CD8-positive, alpha-beta memory T cell (primary cell): ENCODE measurements at regions not wholly inside any gene's neighbourhood (a gene's known extent, or its start where the extent isn't known, plus 50 kb on each side); places are given as distances from the start of the nearest gene placed in this dataset.

Experiments
- CTCF ChIA-PET: fragments of 350-600 bp; sonication (Branson Sonifier 250); formaldehyde crosslinking; loops from one replicate; lab custom pipeline; 2021; ENCODE audit warnings: antibody characterized with exemption; lab: Charles Lee
- POLR2A ChIA-PET: fragments of 350-600 bp; sonication (Branson Sonifier 250); formaldehyde crosslinking; loops from one replicate; lab custom pipeline; 2021; ENCODE audit warnings: antibody characterized with exemption; lab: Charles Lee
- DNase-seq, 5 donors: peaks; one replicate each; pipeline versions ENCODE4 v3.0.0 to v3.0.0-alpha.2; 2020 to 2022; ENCODE audit warnings: mixed read lengths in 1 of 5
- H3K27ac ChIP-seq: one replicate; pipeline ENCODE4 v1.7.0; 2013; ENCODE audit warnings: low read depth, mild to moderate bottlenecking, low read length, moderate library complexity
- H3K27me3 ChIP-seq: 2 replicates; pipeline ENCODE4 v1.7.0; 2013; ENCODE audit warnings: low read length, mild to moderate bottlenecking; ENCODE audit not compliant: insufficient read depth, poor library complexity, severe bottlenecking
- H3K36me3 ChIP-seq: 2 replicates; pipeline ENCODE4 v1.7.0; 2013; ENCODE audit warnings: mild to moderate bottlenecking, low read length, moderate library complexity; ENCODE audit not compliant: insufficient read depth
- H3K4me1 ChIP-seq: 2 replicates; pipeline ENCODE4 v1.7.0; 2013; ENCODE audit warnings: mild to moderate bottlenecking, low read length, moderate library complexity; ENCODE audit not compliant: insufficient read depth
- H3K4me3 ChIP-seq: 2 replicates; pipeline ENCODE4 v1.7.0; 2013; ENCODE audit warnings: mild to moderate bottlenecking, low read length
- H3K9me3 ChIP-seq: 2 replicates; pipeline ENCODE4 v1.7.0; 2013; ENCODE audit warnings: mild to moderate bottlenecking, low read length
- H3K27ac Mint-ChIP-seq, 8 donors: one replicate each; pipeline ENCODE4 v1.8.0; 2020 to 2021; ENCODE audit warnings: mixed read lengths in 8 of 8, mild to moderate bottlenecking in 6 of 8, inconsistent platforms in 3 of 8, moderate library complexity in 3 of 8
- H3K27me3 Mint-ChIP-seq, 2 donors: one replicate each; pipeline ENCODE4 v1.8.0; 2020 to 2021; ENCODE audit warnings: mixed read lengths in 2 of 2, mild to moderate bottlenecking in 1 of 2, moderate library complexity in 1 of 2
- H3K36me3 Mint-ChIP-seq, 3 donors: one replicate each; pipeline ENCODE4 v1.8.0; 2020 to 2021; ENCODE audit warnings: mixed read lengths in 3 of 3, inconsistent platforms in 1 of 3, mild to moderate bottlenecking in 1 of 3
- H3K4me1 Mint-ChIP-seq, 3 donors: one replicate each; pipeline ENCODE4 v1.8.0; 2020 to 2021; ENCODE audit warnings: mixed read lengths in 3 of 3, inconsistent platforms in 1 of 3, mild to moderate bottlenecking in 1 of 3
- H3K4me3 Mint-ChIP-seq, 7 donors: one replicate each; pipeline ENCODE4 v1.8.0; 2020 to 2021; ENCODE audit warnings: mixed read lengths in 7 of 7, mild to moderate bottlenecking in 6 of 7, moderate library complexity in 4 of 7, inconsistent platforms in 2 of 7
- H3K9me3 Mint-ChIP-seq, 5 donors: one replicate each; pipeline ENCODE4 v1.8.0; 2020 to 2022; ENCODE audit warnings: mixed read lengths in 5 of 5, mild to moderate bottlenecking in 3 of 5, moderate library complexity in 2 of 5, inconsistent platforms in 1 of 5

DNA sequence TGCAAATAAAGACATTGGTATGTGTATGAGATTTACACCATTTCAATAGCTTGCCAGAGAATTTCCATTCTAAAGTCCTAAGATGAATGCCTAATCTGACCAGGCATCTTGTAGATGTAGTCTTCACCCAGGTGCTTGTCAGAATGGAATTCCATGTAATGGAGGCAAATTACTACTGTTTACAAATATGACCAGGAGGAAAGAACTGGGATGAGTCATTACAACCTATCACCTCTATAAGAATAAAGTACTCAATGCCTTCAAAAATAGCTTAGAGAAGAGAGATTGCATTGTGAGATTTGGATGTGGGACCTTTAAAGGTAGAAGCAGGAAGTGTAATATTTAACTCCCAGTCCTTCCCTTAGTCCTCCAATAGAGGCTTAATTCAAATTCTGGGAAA, 507.0 kb upstream of the PTGER4 start:
- Mint-ChIP-seq H3K9me3 (peaks cover 7 to 11% (median 8%) of the 10 kb centered on the region in 5 donors), H3K27ac (no peak overlapping the region), H3K36me3 (peaks cover 0 to 20% (median 2%) of the 10 kb centered on the region in 3 donors), H3K27me3 (peaks cover 0 to 4% of the 10 kb centered on the region in 2 donors), H3K4me3 (no peak overlapping the region), H3K4me1 (no peaks in the 10 kb centered on the region)
- POLR2A ChIA-PET, result no interaction called here
- H3K4me3 ChIP-seq, result no peak overlapping the region
- CTCF ChIA-PET, result no interaction called here
- no peak for DNase-seq
- no peak overlapping the region for H3K27ac ChIP-seq
- no peaks in the 10 kb centered on the region for H3K36me3 ChIP-seq
- no peaks in the 10 kb centered on the region for H3K9me3 ChIP-seq
- no peaks in the 10 kb centered on the region for H3K27me3 ChIP-seq
- H3K4me1 ChIP-seq, result no peaks in the 10 kb centered on the region

GRCh38 chr5:40171971-40172370, 507.7 kb upstream of the PTGER4 start:
- no peaks in the 10 kb centered on the region for H3K4me1 ChIP-seq
- no peaks in the 10 kb centered on the region for H3K36me3 ChIP-seq
- ChIA-PET CTCF (no interaction called here), POLR2A (no interaction called here)
- no peak overlapping the region for H3K27ac ChIP-seq
- Mint-ChIP-seq H3K4me1 (no peaks in the 10 kb centered on the region), H3K4me3 (no peak overlapping the region), H3K9me3 (peaks cover 6 to 10% (median 8%) of the 10 kb centered on the region in 5 donors), H3K27ac (no peak overlapping the region), H3K36me3 (peaks cover 0 to 20% (median 2%) of the 10 kb centered on the region in 3 donors), H3K27me3 (peaks cover 0 to 4% of the 10 kb centered on the region in 2 donors)
- no peak for DNase-seq
- H3K9me3 ChIP-seq, result no peaks in the 10 kb centered on the region
- no peaks in the 10 kb centered on the region for H3K27me3 ChIP-seq
- no peak overlapping the region for H3K4me3 ChIP-seq

GRCh38 chr5:40167283-40167682, 512.4 kb upstream of the PTGER4 start:
- peaks cover 0 to 8% (median 0%) of the 10 kb centered on the region in 3 donors for H3K36me3 Mint-ChIP-seq

DNA sequence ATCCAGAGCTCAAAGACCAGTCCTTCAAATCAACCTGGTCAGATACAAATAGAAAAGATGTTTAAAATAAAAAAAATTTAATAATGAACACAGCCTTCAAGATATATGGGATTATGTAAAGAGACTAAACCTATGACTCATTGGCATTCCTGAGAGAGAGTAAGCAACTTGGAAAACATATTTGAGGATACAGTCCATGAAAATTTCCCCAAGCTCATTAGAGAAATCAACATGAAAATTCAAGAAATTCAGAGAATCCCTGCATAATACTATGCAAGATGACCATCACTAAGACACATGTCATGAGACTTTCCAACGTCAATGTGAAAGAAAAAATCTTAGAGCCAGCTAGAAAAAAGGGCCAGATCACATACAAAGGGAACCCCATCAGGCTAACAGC, 512.9 kb upstream of the PTGER4 start:
- peaks cover 0 to 4% (median 2%) of the 10 kb centered on the region in 5 donors for H3K9me3 Mint-ChIP-seq
- H3K27me3 ChIP-seq, result no peaks in the 10 kb centered on the region
- H3K27ac ChIP-seq, result no peak overlapping the region
- ChIA-PET POLR2A (no interaction called here), CTCF (interaction anchor here (1.0 to 1.4 kb wide), 3 partner anchors 222 to 522 kb away, joined by 3 to 5 read pairs (median 3); no protein-coding TSS in a partner anchor)
- H3K27me3 Mint-ChIP-seq, result peaks cover 0 to 1% of the 10 kb centered on the region in 2 donors
- peaks cover 0 to 8% (median 0%) of the 10 kb centered on the region in 3 donors for H3K36me3 Mint-ChIP-seq
- DNase-seq, result no peak
- H3K4me1 ChIP-seq, result no peaks in the 10 kb centered on the region
- H3K27ac Mint-ChIP-seq, result no peak overlapping the region
- no peaks in the 10 kb centered on the region for H3K9me3 ChIP-seq
- H3K4me1 Mint-ChIP-seq, result peaks cover 0 to 4% (median 0%) of the 10 kb centered on the region in 3 donors
- H3K36me3 ChIP-seq, result no peaks in the 10 kb centered on the region
- no peak overlapping the region for H3K4me3 Mint-ChIP-seq
- H3K4me3 ChIP-seq, result no peak overlapping the region

More at GRCh38 chr5:40167283-40167682, 512.4 kb upstream of the PTGER4 start:
- CTCF ChIA-PET, result interaction anchor here (1.3 to 1.4 kb wide), 2 partner anchors 222 to 518 kb away, joined by 3 to 5 read pairs; no protein-coding TSS in a partner anchor
- no peak for DNase-seq
- Histone ChIP-seq H3K4me3 (no peak overlapping the region), H3K36me3 (no peaks in the 10 kb centered on the region), H3K4me1 (no peaks in the 10 kb centered on the region), H3K27me3 (no peaks in the 10 kb centered on the region), H3K27ac (no peak overlapping the region), H3K9me3 (no peaks in the 10 kb centered on the region)
- Mint-ChIP-seq H3K4me3 (no peak overlapping the region), H3K4me1 (peaks cover 0 to 4% (median 0%) of the 10 kb centered on the region in 3 donors), H3K27ac (peak overlapping the region in 1 of 8 donors; percentile 61), H3K9me3 (peaks cover 0 to 4% (median 2%) of the 10 kb centered on the region in 5 donors), H3K27me3 (peaks cover 0 to 1% of the 10 kb centered on the region in 2 donors)
- POLR2A ChIA-PET, result interaction anchor here (0.6 kb wide), 1 partner anchor 554 kb away, joined by 3 read pairs; no protein-coding TSS in a partner anchor

GRCh38 chr5:40165789-40166728, 513.7 kb upstream of the PTGER4 start:
- POLR2A ChIA-PET, result no interaction called here
- Mint-ChIP-seq H3K27ac (peak overlapping the region in 3 of 8 donors; percentile 3 to 76 (median 29)), H3K9me3 (peaks cover 0 to 4% (median 2%) of the 10 kb centered on the region in 5 donors), H3K4me1 (peaks cover 0 to 4% (median 0%) of the 10 kb centered on the region in 3 donors), H3K27me3 (peaks cover 1 to 2% of the 10 kb centered on the region in 2 donors), H3K36me3 (peaks cover 0 to 11% (median 0%) of the 10 kb centered on the region in 3 donors), H3K4me3 (no peak overlapping the region)
- CTCF ChIA-PET, result interaction anchor here (1.0 to 1.4 kb wide), 3 partner anchors 223 to 523 kb away, joined by 3 to 5 read pairs (median 3); no protein-coding TSS in a partner anchor
- no peaks in the 10 kb centered on the region for H3K27me3 ChIP-seq
- no peaks in the 10 kb centered on the region for H3K9me3 ChIP-seq
- no peak overlapping the region for H3K4me3 ChIP-seq
- no peak overlapping the region for H3K27ac ChIP-seq
- no peaks in the 10 kb centered on the region for H3K36me3 ChIP-seq
- DNase-seq, result peak in 1 of 5 donors; percentile 0
- no peaks in the 10 kb centered on the region for H3K4me1 ChIP-seq

DNA sequence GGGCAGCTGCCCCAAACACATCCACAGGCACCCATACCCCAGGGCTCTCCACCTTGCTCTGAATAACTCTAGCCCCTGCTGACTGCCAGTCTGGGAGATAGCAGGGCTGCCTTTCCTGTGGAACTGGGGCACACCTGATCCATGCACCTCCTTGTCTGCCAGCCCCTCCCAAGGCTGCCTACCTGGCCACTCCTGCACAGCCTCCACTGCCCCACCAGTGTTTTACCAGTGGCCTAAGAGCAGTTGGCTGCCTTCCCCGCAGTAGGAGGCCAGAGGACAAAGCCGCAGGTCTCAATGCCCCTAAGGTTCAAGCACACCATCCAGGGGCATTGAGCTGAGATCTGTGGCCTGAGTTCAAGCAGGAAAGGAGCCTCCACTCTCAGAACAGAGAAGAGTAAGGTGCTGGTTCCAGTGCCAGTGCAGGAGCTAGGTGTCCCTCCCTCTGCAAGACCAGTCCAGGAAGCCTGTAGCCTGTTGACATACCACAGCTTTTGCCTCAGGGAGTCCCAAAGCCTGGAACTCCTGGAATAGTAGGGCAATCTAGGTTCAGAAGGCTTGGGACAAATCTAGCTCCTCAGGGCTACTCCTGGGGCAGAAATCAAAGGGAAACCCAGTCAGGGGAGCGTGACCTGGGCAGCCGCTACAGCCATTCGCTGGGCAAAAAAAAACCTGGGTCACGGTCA, 514.5 kb upstream of the PTGER4 start:
- Histone ChIP-seq H3K9me3 (no peaks in the 10 kb centered on the region), H3K4me3 (no peak overlapping the region), H3K4me1 (no peaks in the 10 kb centered on the region), H3K36me3 (no peaks in the 10 kb centered on the region), H3K27ac (no peak overlapping the region), H3K27me3 (no peaks in the 10 kb centered on the region)
- peaks cover 0 to 4% (median 0%) of the 10 kb centered on the region in 3 donors for H3K4me1 Mint-ChIP-seq
- H3K27ac Mint-ChIP-seq, result no peak overlapping the region
- ChIA-PET CTCF (no interaction called here), POLR2A (no interaction called here)
- H3K36me3 Mint-ChIP-seq, result peaks cover 0 to 11% (median 0%) of the 10 kb centered on the region in 3 donors
- H3K4me3 Mint-ChIP-seq, result no peak overlapping the region
- H3K27me3 Mint-ChIP-seq, result peaks cover 3 to 5% of the 10 kb centered on the region in 2 donors
- peaks cover 0 to 4% (median 2%) of the 10 kb centered on the region in 5 donors for H3K9me3 Mint-ChIP-seq
- no peak for DNase-seq

DNA sequence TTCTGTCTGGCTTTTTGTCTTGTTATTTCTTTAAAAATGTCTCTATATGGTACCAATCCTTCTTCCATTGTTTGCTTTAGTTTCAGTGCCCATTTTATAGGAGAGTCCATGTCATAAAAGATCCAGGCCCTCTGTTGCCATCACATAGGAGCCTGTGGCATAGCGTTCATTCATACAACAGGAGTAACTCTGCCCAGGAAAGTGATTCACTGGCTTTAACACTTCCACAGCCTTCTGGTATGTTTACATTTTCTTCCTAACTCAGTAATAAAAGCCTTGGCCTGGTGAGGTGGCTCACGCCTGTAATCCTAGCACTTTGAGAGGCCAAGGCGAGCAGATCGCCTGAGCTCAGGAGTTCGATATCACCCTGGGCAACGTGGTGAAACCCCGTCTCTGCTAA, 519.3 kb upstream of the PTGER4 start:
- H3K9me3 ChIP-seq, result no peaks in the 10 kb centered on the region
- ChIA-PET POLR2A (no interaction called here), CTCF (no interaction called here)
- no peak for DNase-seq
- H3K27ac ChIP-seq, result no peak overlapping the region
- Mint-ChIP-seq H3K4me1 (no peaks in the 10 kb centered on the region), H3K27me3 (peaks cover 3 to 5% of the 10 kb centered on the region in 2 donors), H3K4me3 (no peak overlapping the region), H3K9me3 (no peaks in the 10 kb centered on the region), H3K36me3 (peaks cover 0 to 11% (median 0%) of the 10 kb centered on the region in 3 donors), H3K27ac (no peak overlapping the region)
- H3K36me3 ChIP-seq, result no peaks in the 10 kb centered on the region
- no peaks in the 10 kb centered on the region for H3K27me3 ChIP-seq
- H3K4me3 ChIP-seq, result no peak overlapping the region
- no peaks in the 10 kb centered on the region for H3K4me1 ChIP-seq
